BLaER1 treated with 17β-estradiol and CSF1 and Interleukin-3, amounts not matched to agents 10 nM and 100 nM (cell line): ENCODE measurements at regions not wholly inside any gene's neighbourhood (a gene's known extent, or its start where the extent isn't known, plus 50 kb on each side); places are given as distances from the start of the nearest gene placed in this dataset.

Experiments
- H3K27ac ChIP-seq, 11 experiments: shearing (Covaris generic); formaldehyde crosslinking; 2 replicates each; pipeline ENCODE4 v1.8.1; 2022
- H3K27me3 ChIP-seq, 11 experiments: shearing (Covaris generic); formaldehyde crosslinking; 2 replicates each; pipeline ENCODE4 v1.8.1; 2022
- H3K36me3 ChIP-seq, 11 experiments: shearing (Covaris generic); formaldehyde crosslinking; 2 replicates each; pipeline ENCODE4 v1.8.1; 2022
- H3K4me1 ChIP-seq, 10 experiments: shearing (Covaris generic); formaldehyde crosslinking; 2 replicates each; pipeline ENCODE4 v1.8.1; 2022
- H3K4me2 ChIP-seq, 11 experiments: shearing (Covaris generic); formaldehyde crosslinking; 2 replicates each; pipeline ENCODE4 v1.8.1; 2022
- H3K4me3 ChIP-seq, 10 experiments: shearing (Covaris generic); formaldehyde crosslinking; 2 replicates each; pipeline ENCODE4 v1.8.1; 2022
- H3K9ac ChIP-seq, 11 experiments: shearing (Covaris generic); formaldehyde crosslinking; 2 replicates each; pipeline ENCODE4 v1.8.1; 2022
- H3K9me3 ChIP-seq, 11 experiments: shearing (Covaris generic); formaldehyde crosslinking; replicated peaks in 1 of 11; 2 replicates each; pipeline ENCODE4 v1.8.1; 2022
- H4K20me1 ChIP-seq, 11 experiments: shearing (Covaris generic); formaldehyde crosslinking; 2 replicates each; pipeline ENCODE4 v1.8.1; 2022
- Cebpa-rat ChIP-seq, 11 experiments: shearing (Covaris generic); IDR thresholded peaks; 2 replicates each; pipeline ENCODE4 v1.8.1; 2022

- Histone ChIP-seq H3K9ac (no peak overlapping the region), H3K4me1 (peaks cover 0 to 4% (median 0%) of the 10 kb centered on the region in 10 experiments; a peak in 1 of 20 replicates), H3K4me2 (no peak overlapping the region)
These were observed 143.6 kb downstream of the PHLDA1 start for GRCh38 chr12:75887979-75888378.

GRCh38 chr12:75884465-75884985 is 147.1 kb downstream of the PHLDA1 start:
- no peak for TF ChIP-seq Cebpa-rat (IDR thresholded peaks at IDR 0.05)
- no peak overlapping the region for H3K27ac ChIP-seq
- no peak overlapping the region for H3K4me3 ChIP-seq

More at GRCh38 chr12:75887979-75888378, 143.6 kb downstream of the PHLDA1 start:
- Histone ChIP-seq H3K4me3 (no peak overlapping the region), H4K20me1 (no peaks in the 10 kb centered on the region), H3K36me3 (no peaks in the 10 kb centered on the region), H3K9me3 (no peaks in the 10 kb centered on the region), H3K27me3 (no peaks in the 10 kb centered on the region), H3K27ac (no peak overlapping the region)
- TF ChIP-seq Cebpa-rat (IDR thresholded peaks at IDR 0.05), result no peak

GRCh38 chr12:75883241-75883640 is 148.3 kb downstream of the PHLDA1 start:
- Histone ChIP-seq H3K27ac (no peak overlapping the region), H3K9me3 (no peaks in the 10 kb centered on the region), H3K4me3 (no peak overlapping the region), H4K20me1 (no peaks in the 10 kb centered on the region), H3K27me3 (no peaks in the 10 kb centered on the region), H3K4me2 (no peak overlapping the region), H3K4me1 (0 out of 20 replicates have a peak, but pooled peaks cover 0 to under 1% (median 0%) of the 10 kb centered on the region in 10 experiments), H3K36me3 (no peaks in the 10 kb centered on the region), H3K9ac (no peak overlapping the region)
- no peak for TF ChIP-seq Cebpa-rat (IDR thresholded peaks at IDR 0.05)

More at GRCh38 chr12:75884465-75884985, 147.1 kb downstream of the PHLDA1 start:
- Histone ChIP-seq H3K4me1 (no peaks in the 10 kb centered on the region), H3K27me3 (no peaks in the 10 kb centered on the region), H3K36me3 (no peaks in the 10 kb centered on the region), H4K20me1 (no peaks in the 10 kb centered on the region), H3K9me3 (no peaks in the 10 kb centered on the region), H3K4me2 (no peak overlapping the region), H3K9ac (no peak overlapping the region)

GRCh38 chr12:75882421-75882820 is 149.2 kb downstream of the PHLDA1 start:
- Histone ChIP-seq H3K27ac (no peak overlapping the region), H3K36me3 (no peaks in the 10 kb centered on the region), H3K9me3 (no peaks in the 10 kb centered on the region), H4K20me1 (no peaks in the 10 kb centered on the region), H3K4me1 (peaks cover 0 to 6% (median 0%) of the 10 kb centered on the region in 10 experiments; a peak in 1 of 20 replicates), H3K4me3 (no peak overlapping the region), H3K9ac (no peak overlapping the region), H3K27me3 (no peaks in the 10 kb centered on the region), H3K4me2 (no peak overlapping the region)
- TF ChIP-seq Cebpa-rat (IDR thresholded peaks at IDR 0.05), result no peak

GRCh38 chr12:75881920-75882319 is 149.7 kb downstream of the PHLDA1 start:
- Histone ChIP-seq H3K9me3 (no peaks in the 10 kb centered on the region), H3K27ac (no peak overlapping the region), H3K4me2 (no peak overlapping the region), H3K9ac (no peak overlapping the region), H3K36me3 (no peaks in the 10 kb centered on the region), H3K4me1 (peaks cover 0 to 6% (median 0%) of the 10 kb centered on the region in 10 experiments; a peak in 1 of 20 replicates), H3K4me3 (no peak overlapping the region), H3K27me3 (no peaks in the 10 kb centered on the region), H4K20me1 (no peaks in the 10 kb centered on the region)
- TF ChIP-seq Cebpa-rat (IDR thresholded peaks at IDR 0.05), result no peak

- no peak overlapping the region for H3K27ac ChIP-seq
- no peak for TF ChIP-seq Cebpa-rat (IDR thresholded peaks at IDR 0.05)
- 0 out of 22 replicates have a peak, but pooled peaks cover 0 to 4% (median 0%) of the 10 kb centered on the region in 11 experiments for H3K9me3 ChIP-seq
- no peaks in the 10 kb centered on the region for H3K27me3 ChIP-seq
- no peak overlapping the region; a peak in 1 of 22 replicates for H3K4me2 ChIP-seq
- H3K4me3 ChIP-seq, result no peak overlapping the region
- H3K9ac ChIP-seq, result no peak overlapping the region
- H3K36me3 ChIP-seq, result no peaks in the 10 kb centered on the region
- H4K20me1 ChIP-seq, result no peaks in the 10 kb centered on the region
- H3K4me1 ChIP-seq, result peaks cover 0 to 6% (median 0%) of the 10 kb centered on the region in 10 experiments; a peak in 1 of 20 replicates
These were observed 153.6 kb downstream of the PHLDA1 start for GRCh38 chr12:75877763-75878621.

GRCh38 chr12:75876832-75877762 is 154.5 kb downstream of the PHLDA1 start:
- H3K9ac ChIP-seq, result no peak overlapping the region
- no peaks in the 10 kb centered on the region for H3K27me3 ChIP-seq
- H3K4me3 ChIP-seq, result no peak overlapping the region
- H4K20me1 ChIP-seq, result no peaks in the 10 kb centered on the region
- no peak overlapping the region for H3K4me2 ChIP-seq
- H3K27ac ChIP-seq, result no peak overlapping the region
- no peak for TF ChIP-seq Cebpa-rat (IDR thresholded peaks at IDR 0.05)
- H3K9me3 ChIP-seq, result 0 out of 22 replicates have a peak, but pooled peaks cover 0 to 4% (median 0%) of the 10 kb centered on the region in 11 experiments
- H3K36me3 ChIP-seq, result no peaks in the 10 kb centered on the region
- H3K4me1 ChIP-seq, result peaks cover 0 to 6% (median 0%) of the 10 kb centered on the region in 10 experiments; a peak in 1 of 20 replicates

- no peak for TF ChIP-seq Cebpa-rat (IDR thresholded peaks at IDR 0.05)
- no peaks in the 10 kb centered on the region for H3K36me3 ChIP-seq
- no peak overlapping the region for H3K9ac ChIP-seq
- H3K27me3 ChIP-seq, result no peaks in the 10 kb centered on the region
- no peak overlapping the region for H3K27ac ChIP-seq
- no peak overlapping the region for H3K4me3 ChIP-seq
- H4K20me1 ChIP-seq, result no peaks in the 10 kb centered on the region
- no peak overlapping the region for H3K4me2 ChIP-seq
- H3K4me1 ChIP-seq, result peaks cover 0 to 6% (median 0%) of the 10 kb centered on the region in 10 experiments; a peak in 1 of 20 replicates
- H3K9me3 ChIP-seq, result 0 out of 22 replicates have a peak, but pooled peaks cover 0 to 4% (median 0%) of the 10 kb centered on the region in 11 experiments
These were observed 157.1 kb downstream of the PHLDA1 start for GRCh38 chr12:75874441-75874840.
